ENCODE measurements at regions not wholly inside any gene's neighbourhood (a gene's known extent, or its start where the extent isn't known, plus 50 kb on each side); places are given as distances from the start of the nearest gene placed in this dataset.

DNA sequence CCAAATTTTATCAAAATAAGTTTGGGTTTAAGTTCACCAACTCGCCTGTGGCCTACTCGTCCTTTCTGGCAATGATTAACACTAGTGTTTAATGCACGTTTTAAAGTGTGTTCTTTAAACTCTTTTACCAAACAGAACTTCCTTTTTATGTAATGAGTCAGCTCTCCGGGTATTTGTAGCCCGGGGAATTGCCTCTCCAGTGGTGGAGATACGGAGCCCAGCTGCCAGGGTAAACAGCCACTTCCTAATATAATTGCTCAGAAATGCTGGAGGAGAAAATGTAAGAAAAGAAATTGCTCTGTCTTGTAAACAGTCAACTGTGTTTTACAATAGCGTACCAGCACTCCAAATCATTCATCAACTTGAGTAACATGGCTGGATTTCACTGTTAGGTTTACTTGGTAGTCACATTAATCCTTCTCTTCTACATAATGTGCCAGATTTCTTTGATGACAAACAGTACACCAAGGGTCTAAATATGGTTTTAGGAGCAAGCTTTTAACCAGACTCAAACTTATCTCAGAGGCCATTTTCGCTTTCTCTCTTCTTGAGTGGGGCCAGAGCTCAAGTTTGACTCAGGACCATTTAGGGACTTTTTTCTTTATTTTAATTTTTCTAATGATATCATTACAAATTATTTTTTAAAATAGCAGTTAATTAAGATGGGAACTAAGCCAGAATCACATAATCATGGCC, 101.2 kb upstream of the SLC38A2 start (continued):
- TF ChIP-seq EP300 (IDR thresholded peaks at IDR 0.05; ENCODE audit: borderline replicate concordance in 1 of 2, low read depth in 2 of 2, low read length in 2 of 2) (no peak), CEBPB (IDR thresholded peaks at IDR 0.05; ENCODE audit: low read depth, low read length) (no peak), TCF12 (IDR thresholded peaks at IDR 0.05; ENCODE audit: low read depth, low read length) (no peak), MAFK (IDR thresholded peaks at IDR 0.05; ENCODE audit: low read depth, low read length) (no peak), TBP (IDR thresholded peaks at IDR 0.05; ENCODE audit: low read depth, low read length) (no peak), CHD1 (IDR thresholded peaks at IDR 0.05; ENCODE audit: low read depth, low read length) (no peak), SP2 (IDR thresholded peaks at IDR 0.05; ENCODE audit: low read length) (no peak), EZH2 (IDR thresholded peaks at IDR 0.05; ENCODE audit: low read depth, low read length, severe bottlenecking) (no peak)
- TF ChIP-seq, protein P1, sequence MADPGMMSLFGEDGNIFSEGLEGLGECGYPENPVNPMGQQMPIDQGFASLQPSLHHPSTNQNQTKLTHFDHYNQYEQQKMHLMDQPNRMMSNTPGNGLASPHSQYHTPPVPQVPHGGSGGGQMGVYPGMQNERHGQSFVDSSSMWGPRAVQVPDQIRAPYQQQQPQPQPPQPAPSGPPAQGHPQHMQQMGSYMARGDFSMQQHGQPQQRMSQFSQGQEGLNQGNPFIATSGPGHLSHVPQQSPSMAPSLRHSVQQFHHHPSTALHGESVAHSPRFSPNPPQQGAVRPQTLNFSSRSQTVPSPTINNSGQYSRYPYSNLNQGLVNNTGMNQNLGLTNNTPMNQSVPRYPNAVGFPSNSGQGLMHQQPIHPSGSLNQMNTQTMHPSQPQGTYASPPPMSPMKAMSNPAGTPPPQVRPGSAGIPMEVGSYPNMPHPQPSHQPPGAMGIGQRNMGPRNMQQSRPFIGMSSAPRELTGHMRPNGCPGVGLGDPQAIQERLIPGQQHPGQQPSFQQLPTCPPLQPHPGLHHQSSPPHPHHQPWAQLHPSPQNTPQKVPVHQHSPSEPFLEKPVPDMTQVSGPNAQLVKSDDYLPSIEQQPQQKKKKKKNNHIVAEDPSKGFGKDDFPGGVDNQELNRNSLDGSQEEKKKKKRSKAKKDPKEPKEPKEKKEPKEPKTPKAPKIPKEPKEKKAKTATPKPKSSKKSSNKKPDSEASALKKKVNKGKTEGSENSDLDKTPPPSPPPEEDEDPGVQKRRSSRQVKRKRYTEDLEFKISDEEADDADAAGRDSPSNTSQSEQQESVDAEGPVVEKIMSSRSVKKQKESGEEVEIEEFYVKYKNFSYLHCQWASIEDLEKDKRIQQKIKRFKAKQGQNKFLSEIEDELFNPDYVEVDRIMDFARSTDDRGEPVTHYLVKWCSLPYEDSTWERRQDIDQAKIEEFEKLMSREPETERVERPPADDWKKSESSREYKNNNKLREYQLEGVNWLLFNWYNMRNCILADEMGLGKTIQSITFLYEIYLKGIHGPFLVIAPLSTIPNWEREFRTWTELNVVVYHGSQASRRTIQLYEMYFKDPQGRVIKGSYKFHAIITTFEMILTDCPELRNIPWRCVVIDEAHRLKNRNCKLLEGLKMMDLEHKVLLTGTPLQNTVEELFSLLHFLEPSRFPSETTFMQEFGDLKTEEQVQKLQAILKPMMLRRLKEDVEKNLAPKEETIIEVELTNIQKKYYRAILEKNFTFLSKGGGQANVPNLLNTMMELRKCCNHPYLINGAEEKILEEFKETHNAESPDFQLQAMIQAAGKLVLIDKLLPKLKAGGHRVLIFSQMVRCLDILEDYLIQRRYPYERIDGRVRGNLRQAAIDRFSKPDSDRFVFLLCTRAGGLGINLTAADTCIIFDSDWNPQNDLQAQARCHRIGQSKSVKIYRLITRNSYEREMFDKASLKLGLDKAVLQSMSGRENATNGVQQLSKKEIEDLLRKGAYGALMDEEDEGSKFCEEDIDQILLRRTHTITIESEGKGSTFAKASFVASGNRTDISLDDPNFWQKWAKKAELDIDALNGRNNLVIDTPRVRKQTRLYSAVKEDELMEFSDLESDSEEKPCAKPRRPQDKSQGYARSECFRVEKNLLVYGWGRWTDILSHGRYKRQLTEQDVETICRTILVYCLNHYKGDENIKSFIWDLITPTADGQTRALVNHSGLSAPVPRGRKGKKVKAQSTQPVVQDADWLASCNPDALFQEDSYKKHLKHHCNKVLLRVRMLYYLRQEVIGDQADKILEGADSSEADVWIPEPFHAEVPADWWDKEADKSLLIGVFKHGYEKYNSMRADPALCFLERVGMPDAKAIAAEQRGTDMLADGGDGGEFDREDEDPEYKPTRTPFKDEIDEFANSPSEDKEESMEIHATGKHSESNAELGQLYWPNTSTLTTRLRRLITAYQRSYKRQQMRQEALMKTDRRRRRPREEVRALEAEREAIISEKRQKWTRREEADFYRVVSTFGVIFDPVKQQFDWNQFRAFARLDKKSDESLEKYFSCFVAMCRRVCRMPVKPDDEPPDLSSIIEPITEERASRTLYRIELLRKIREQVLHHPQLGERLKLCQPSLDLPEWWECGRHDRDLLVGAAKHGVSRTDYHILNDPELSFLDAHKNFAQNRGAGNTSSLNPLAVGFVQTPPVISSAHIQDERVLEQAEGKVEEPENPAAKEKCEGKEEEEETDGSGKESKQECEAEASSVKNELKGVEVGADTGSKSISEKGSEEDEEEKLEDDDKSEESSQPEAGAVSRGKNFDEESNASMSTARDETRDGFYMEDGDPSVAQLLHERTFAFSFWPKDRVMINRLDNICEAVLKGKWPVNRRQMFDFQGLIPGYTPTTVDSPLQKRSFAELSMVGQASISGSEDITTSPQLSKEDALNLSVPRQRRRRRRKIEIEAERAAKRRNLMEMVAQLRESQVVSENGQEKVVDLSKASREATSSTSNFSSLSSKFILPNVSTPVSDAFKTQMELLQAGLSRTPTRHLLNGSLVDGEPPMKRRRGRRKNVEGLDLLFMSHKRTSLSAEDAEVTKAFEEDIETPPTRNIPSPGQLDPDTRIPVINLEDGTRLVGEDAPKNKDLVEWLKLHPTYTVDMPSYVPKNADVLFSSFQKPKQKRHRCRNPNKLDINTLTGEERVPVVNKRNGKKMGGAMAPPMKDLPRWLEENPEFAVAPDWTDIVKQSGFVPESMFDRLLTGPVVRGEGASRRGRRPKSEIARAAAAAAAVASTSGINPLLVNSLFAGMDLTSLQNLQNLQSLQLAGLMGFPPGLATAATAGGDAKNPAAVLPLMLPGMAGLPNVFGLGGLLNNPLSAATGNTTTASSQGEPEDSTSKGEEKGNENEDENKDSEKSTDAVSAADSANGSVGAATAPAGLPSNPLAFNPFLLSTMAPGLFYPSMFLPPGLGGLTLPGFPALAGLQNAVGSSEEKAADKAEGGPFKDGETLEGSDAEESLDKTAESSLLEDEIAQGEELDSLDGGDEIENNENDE (IDR thresholded peaks at IDR 0.05; ENCODE audit: insufficient replicate concordance, low read length), result no peak
